ENCODE measurements at regions not wholly inside any gene's neighbourhood (a gene's known extent, or its start where the extent isn't known, plus 50 kb on each side); places are given as distances from the start of the nearest gene placed in this dataset.

DNA sequence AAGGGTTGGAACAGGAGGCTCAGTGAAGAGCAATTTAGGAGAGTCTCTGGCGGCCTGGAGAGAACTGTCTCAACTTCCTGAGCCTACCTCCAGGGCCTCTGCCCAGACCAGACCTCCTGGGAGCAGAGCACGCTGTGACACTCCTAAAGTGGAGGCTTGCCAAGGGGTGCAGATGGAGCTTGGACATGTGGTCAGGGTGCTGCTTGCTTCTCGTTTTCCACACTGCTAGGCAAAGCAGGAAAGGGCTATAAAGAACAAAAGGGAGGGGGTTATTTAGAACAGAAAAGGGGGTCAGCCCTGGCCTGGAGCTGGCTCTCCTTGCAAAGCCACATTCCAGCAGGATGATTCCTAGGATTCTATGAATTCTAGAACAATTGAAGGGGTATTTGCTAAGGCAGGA, 145.7 kb upstream of the GGTLC1 start:
- H3K4me3 ChIP-seq (ENCODE audit: low read length): no peak overlapping the region
- no peak for DNase-seq (ENCODE audit: low read depth)
- TF ChIP-seq, protein P1, sequence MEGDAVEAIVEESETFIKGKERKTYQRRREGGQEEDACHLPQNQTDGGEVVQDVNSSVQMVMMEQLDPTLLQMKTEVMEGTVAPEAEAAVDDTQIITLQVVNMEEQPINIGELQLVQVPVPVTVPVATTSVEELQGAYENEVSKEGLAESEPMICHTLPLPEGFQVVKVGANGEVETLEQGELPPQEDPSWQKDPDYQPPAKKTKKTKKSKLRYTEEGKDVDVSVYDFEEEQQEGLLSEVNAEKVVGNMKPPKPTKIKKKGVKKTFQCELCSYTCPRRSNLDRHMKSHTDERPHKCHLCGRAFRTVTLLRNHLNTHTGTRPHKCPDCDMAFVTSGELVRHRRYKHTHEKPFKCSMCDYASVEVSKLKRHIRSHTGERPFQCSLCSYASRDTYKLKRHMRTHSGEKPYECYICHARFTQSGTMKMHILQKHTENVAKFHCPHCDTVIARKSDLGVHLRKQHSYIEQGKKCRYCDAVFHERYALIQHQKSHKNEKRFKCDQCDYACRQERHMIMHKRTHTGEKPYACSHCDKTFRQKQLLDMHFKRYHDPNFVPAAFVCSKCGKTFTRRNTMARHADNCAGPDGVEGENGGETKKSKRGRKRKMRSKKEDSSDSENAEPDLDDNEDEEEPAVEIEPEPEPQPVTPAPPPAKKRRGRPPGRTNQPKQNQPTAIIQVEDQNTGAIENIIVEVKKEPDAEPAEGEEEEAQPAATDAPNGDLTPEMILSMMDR (conservative IDR thresholded peaks at IDR 0.05; ENCODE audit: low read length): no peak

DNA sequence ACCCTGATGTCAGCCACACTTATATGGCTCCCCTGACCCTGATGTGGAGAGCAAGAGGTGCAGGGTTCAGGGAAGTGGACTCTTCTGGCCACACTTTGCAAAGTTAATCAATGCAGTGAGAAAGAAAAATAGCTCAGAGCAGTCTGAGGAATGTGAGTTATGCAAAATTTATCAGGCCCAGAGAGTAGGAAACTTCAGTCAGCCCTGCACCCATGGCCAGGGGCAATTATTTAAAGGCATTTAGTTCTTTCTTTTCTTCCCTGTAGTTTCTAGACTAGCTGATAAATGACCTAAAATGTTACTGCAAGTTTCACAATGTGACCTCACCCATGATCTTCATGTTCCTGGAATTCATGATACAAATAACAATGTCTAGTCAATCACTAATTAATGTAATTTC, 143.7 kb upstream of the GGTLC1 start:
- TF ChIP-seq, protein P1 (conservative IDR thresholded peaks at IDR 0.05; ENCODE audit: low read length): no peak
- H3K4me3 ChIP-seq (ENCODE audit: low read length): no peak overlapping the region
- no peak for DNase-seq (ENCODE audit: low read depth)

DNA sequence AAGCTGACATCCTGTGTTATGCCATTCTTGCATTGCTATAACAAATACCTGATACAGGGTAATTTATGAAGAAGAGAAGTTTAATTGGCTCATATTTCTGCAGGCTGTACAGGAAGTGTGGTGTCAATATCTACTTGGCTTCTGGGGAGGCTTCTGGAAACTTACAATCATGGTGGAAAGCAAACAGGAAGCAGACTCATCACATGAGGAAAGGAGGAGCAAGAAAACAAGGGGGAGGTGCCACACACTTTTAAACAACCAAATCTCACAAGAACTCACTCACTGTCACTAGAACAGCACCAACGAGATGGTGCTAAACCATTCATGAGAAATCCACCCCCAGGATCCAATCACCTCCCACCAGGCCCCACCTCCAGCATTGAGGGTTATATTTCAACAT, 143.1 kb upstream of the GGTLC1 start:
- no peak overlapping the region for H3K4me3 ChIP-seq (ENCODE audit: low read length)
- TF ChIP-seq, protein P1 (conservative IDR thresholded peaks at IDR 0.05; ENCODE audit: low read length): no peak
- DNase-seq (ENCODE audit: low read depth): no peak

DNA sequence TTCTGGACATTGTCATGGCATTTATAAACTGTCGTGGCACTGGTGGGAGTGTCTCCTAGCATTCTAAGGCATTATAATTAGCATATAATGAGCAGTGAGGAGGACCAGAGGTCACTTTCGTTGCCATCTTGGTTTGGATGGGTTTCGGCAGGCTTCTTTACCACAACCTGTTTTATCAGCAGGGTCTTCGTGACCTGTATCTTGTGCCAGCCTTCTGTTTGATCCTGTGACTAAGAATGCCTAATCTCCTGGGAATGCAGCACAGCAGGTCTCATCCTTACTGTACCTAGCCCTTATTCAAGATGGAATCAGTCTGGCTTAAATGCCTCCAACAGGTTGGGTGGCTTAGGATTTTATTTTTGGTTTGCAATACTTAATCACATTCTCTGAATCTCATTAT, 142.7 kb upstream of the GGTLC1 start:
- DNase-seq (ENCODE audit: low read depth): no peak
- TF ChIP-seq, protein P1 (conservative IDR thresholded peaks at IDR 0.05; ENCODE audit: low read length): no peak
- no peak overlapping the region for H3K4me3 ChIP-seq (ENCODE audit: low read length)

DNA sequence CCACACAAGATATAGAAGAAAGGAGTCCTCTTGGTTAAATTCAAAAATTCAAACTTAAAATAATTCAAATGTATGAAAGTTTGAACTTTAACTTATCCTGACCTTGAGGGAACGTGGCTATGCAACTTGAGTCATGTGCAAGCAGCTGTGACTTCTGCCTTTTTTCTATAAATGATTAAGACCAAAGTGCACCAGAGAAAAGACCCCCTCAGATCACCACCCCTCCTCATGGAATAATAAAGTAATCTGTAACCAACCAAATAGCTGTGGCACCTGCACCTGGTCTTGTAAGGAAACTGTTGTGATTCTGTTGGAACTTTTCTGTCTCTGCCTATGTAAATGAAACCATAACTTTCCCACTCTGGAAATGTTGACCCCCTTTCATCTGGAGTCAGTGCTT, 141.1 kb upstream of the GGTLC1 start:
- H3K4me3 ChIP-seq (ENCODE audit: low read length): no peak overlapping the region
- no peak for DNase-seq (ENCODE audit: low read depth)
- TF ChIP-seq, protein P1 (conservative IDR thresholded peaks at IDR 0.05; ENCODE audit: low read length): no peak

DNA sequence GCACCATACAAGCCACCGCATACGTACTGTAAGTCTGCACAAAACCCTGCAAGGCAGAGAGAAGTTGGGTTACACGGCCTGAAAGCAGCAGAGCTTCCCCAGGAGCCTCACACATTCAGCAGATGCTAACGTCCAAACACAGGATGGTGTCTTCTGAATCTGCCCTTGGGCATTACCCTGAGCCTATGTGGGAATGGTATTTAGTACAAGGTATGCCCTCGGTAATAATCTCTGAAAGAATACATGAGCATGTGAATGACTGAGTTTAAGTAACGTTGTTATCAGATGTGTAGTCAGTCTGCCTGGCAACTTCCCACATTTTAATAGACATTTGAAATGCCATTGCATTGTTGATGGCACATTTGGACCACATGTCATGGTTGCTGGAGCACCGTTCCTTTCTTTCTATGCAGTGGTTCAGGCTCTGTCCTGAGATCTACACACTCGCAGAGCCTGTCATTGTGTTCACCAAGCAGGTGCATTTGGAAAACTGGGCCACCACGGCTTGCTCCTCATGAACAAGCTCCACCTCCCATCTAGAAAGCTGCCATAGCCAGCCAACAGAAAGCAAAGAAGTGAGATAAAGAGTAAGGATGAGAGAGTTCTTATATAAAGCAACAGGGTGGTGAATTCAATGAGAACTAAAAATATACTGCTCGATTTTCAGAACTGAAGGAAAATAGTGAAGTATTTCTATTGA, 136.5 kb upstream of the GGTLC1 start:
- TF ChIP-seq, protein P1 (conservative IDR thresholded peaks at IDR 0.05; ENCODE audit: low read length): no peak
- no peak overlapping the region for H3K4me3 ChIP-seq (ENCODE audit: low read length)
- DNase-seq (ENCODE audit: low read depth): no peak

DNA sequence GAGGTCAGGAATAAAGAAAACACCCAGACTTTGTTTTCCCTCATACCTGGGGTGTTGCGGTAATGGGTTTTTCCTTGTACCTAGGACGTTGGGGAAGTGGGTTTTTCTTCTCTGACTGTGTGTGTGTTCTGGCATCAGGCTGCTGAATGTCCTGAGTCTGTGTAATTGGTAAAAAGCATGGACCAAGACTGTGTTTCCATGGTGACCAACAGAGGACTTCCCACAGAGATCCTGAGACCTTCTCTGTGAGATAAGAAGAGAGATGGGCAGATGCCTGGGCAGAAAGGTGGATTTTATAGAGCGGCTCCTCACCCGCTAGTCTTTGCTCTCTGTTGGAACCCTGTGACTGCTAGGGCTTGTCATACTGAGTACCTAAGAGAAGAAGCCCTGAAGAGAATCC, 135.4 kb upstream of the GGTLC1 start:
- H3K4me3 ChIP-seq (ENCODE audit: low read length): no peak overlapping the region
- TF ChIP-seq, protein P1 (conservative IDR thresholded peaks at IDR 0.05; ENCODE audit: low read length): no peak
- no peak for DNase-seq (ENCODE audit: low read depth)

All from AG10803 (cell line).